DOHH2 (cell line): ENCODE measurements at regions not wholly inside any gene's neighbourhood (a gene's known extent, or its start where the extent isn't known, plus 50 kb on each side); places are given as distances from the start of the nearest gene placed in this dataset.
"Not testable (repeated sequence)": the region's sequence is repeated elsewhere in the genome, so short reads cannot be mapped to it uniquely, and the experiment has no call there.

Experiments
- CTCF ChIP-seq: fragments of 200-600 bp; sonication (generic); IDR thresholded peaks from one replicate; pipeline ENCODE4 v1.5.1; 2014; ENCODE audit warnings: antibody characterized with exemption, mild to moderate bottlenecking, low read depth, low read length; ENCODE audit not compliant: poor library complexity, severe bottlenecking
- EZH2phosphoT487 ChIP-seq: fragments of 200-600 bp; sonication (generic); IDR thresholded peaks from 2 replicates; pipeline ENCODE4 v1.6.1; 2017; ENCODE audit warnings: borderline replicate concordance, mild to moderate bottlenecking, antibody characterized with exemption, low read length, moderate library complexity, mixed read lengths

- not testable (repeated sequence) for TF ChIP-seq CTCF, EZH2phosphoT487
Observed at GRCh38 chr4:128646893-128647292, 162.6 kb upstream of the JADE1 start.
